ENCODE measurements at regions not wholly inside any gene's neighbourhood (a gene's known extent, or its start where the extent isn't known, plus 50 kb on each side); places are given as distances from the start of the nearest gene placed in this dataset.

- no peaks in the 10 kb centered on the region for H3K27me3 ChIP-seq (ENCODE audit: control insufficient read depth, extremely low read depth, insufficient read depth, low read length)
- no peaks in the 10 kb centered on the region for H3K4me1 ChIP-seq (ENCODE audit: control insufficient read depth, extremely low read depth, insufficient read depth, low read length)
- no peaks in the 10 kb centered on the region for H3K36me3 ChIP-seq (ENCODE audit: control insufficient read depth in 2 of 2, extremely low read depth in 1 of 2, insufficient read depth in 2 of 2, low read length in 2 of 2)
- dilution Hi-C loops (cut with MboI; ENCODE audit: extremely low pct_ligation_motif_present, low sequenced_read_pairs): no loop called here
- H2AFZ ChIP-seq (ENCODE audit: control insufficient read depth, low read length): no peak overlapping the region
- FAIRE-seq (no peak), DNase-seq (ENCODE audit: low read depth, low spot score) (no peak)
- H3K79me2 ChIP-seq (ENCODE audit: control insufficient read depth, insufficient read depth, low read length): no peaks in the 10 kb centered on the region
- no peak overlapping the region for H3K27ac ChIP-seq (ENCODE audit: control insufficient read depth, insufficient read depth, low read length)
- no peaks in the 10 kb centered on the region for H4K20me1 ChIP-seq (ENCODE audit: control insufficient read depth, extremely low read depth, insufficient read depth, low read length)
- TF ChIP-seq EZH2 (IDR thresholded peaks at IDR 0.05; ENCODE audit: low read length) (no peak), CTCF (optimal IDR thresholded peaks at IDR 0.05 in 1 of 3, IDR thresholded peaks at IDR 0.05 in 1 of 3, conservative IDR thresholded peaks at IDR 0.05 in 1 of 3; ENCODE audit: extremely low read depth in 1 of 3, insufficient read depth in 2 of 3, low read length in 3 of 3) (no peak)
- H3K9me1 ChIP-seq (ENCODE audit: control insufficient read depth, extremely low read depth, insufficient read depth, low read length): no peaks in the 10 kb centered on the region
- H3K4me3 ChIP-seq (ENCODE audit: control insufficient read depth in 2 of 3, extremely low read depth in 1 of 3, insufficient read depth in 2 of 3, low read depth in 1 of 3, low read length in 3 of 3): no peak overlapping the region
- H3K4me2 ChIP-seq (ENCODE audit: control insufficient read depth, extremely low read depth, insufficient read depth, low read depth, low read length): no peak overlapping the region
- H3K9ac ChIP-seq (ENCODE audit: control insufficient read depth, extremely low read depth, insufficient read depth, low read length): no peak overlapping the region
- H3K9me3 ChIP-seq (ENCODE audit: control insufficient read depth, low read depth, low read length): no peaks in the 10 kb centered on the region
Observed at GRCh38 chr17:70241071-70241470, 71.7 kb downstream of the KCNJ2 start.

GRCh38 chr17:70242781-70243437 is 73.6 kb downstream of the KCNJ2 start:
- Histone ChIP-seq H3K9ac (ENCODE audit: control insufficient read depth, extremely low read depth, insufficient read depth, low read length) (no peak overlapping the region), H4K20me1 (ENCODE audit: control insufficient read depth, extremely low read depth, insufficient read depth, low read length) (no peaks in the 10 kb centered on the region), H3K36me3 (ENCODE audit: control insufficient read depth in 2 of 2, extremely low read depth in 1 of 2, insufficient read depth in 2 of 2, low read length in 2 of 2) (no peaks in the 10 kb centered on the region), H2AFZ (ENCODE audit: control insufficient read depth, low read length) (no peak overlapping the region), H3K9me1 (ENCODE audit: control insufficient read depth, extremely low read depth, insufficient read depth, low read length) (no peaks in the 10 kb centered on the region), H3K9me3 (ENCODE audit: control insufficient read depth, low read depth, low read length) (no peaks in the 10 kb centered on the region), H3K27me3 (ENCODE audit: control insufficient read depth, extremely low read depth, insufficient read depth, low read length) (no peaks in the 10 kb centered on the region), H3K4me2 (ENCODE audit: control insufficient read depth, extremely low read depth, insufficient read depth, low read depth, low read length) (no peak overlapping the region), H3K4me3 (ENCODE audit: control insufficient read depth in 2 of 3, extremely low read depth in 1 of 3, insufficient read depth in 2 of 3, low read depth in 1 of 3, low read length in 3 of 3) (no peak overlapping the region), H3K27ac (ENCODE audit: control insufficient read depth, insufficient read depth, low read length) (no peak overlapping the region), H3K4me1 (ENCODE audit: control insufficient read depth, extremely low read depth, insufficient read depth, low read length) (no peaks in the 10 kb centered on the region), H3K79me2 (ENCODE audit: control insufficient read depth, insufficient read depth, low read length) (no peaks in the 10 kb centered on the region)
- dilution Hi-C loops (cut with MboI; ENCODE audit: extremely low pct_ligation_motif_present, low sequenced_read_pairs): no loop called here
- TF ChIP-seq CTCF (optimal IDR thresholded peaks at IDR 0.05 in 1 of 3, IDR thresholded peaks at IDR 0.05 in 1 of 3, conservative IDR thresholded peaks at IDR 0.05 in 1 of 3; ENCODE audit: extremely low read depth in 1 of 3, insufficient read depth in 2 of 3, low read length in 3 of 3): no peak
- TF ChIP-seq EZH2 (IDR thresholded peaks at IDR 0.05; ENCODE audit: low read length): no peak
- FAIRE-seq: no peak
- DNase-seq (ENCODE audit: low read depth, low spot score): no peak

Data from keratinocyte (primary cell).